Endodermal cell (in vitro differentiated cells): ENCODE measurements at regions not wholly inside any gene's neighbourhood (a gene's known extent, or its start where the extent isn't known, plus 50 kb on each side); places are given as distances from the start of the nearest gene placed in this dataset.
"Not testable (repeated sequence)": the region's sequence is repeated elsewhere in the genome, so short reads cannot be mapped to it uniquely, and the experiment has no call there.

Experiments
- DNase-seq: peaks from one replicate; pipeline ENCODE4 v3.0.0-alpha.2; 2017
- H3K27ac ChIP-seq: 2 replicates; pipeline ENCODE4 v1.5.1; 2013; ENCODE audit warnings: mild to moderate bottlenecking, low read depth, low read length, moderate library complexity
- H3K27me3 ChIP-seq: 2 replicates; pipeline ENCODE4 v1.6.1; 2013; ENCODE audit warnings: mild to moderate bottlenecking, low read length, moderate library complexity; ENCODE audit not compliant: insufficient read depth, control insufficient read depth, poor library complexity, severe bottlenecking
- H3K36me3 ChIP-seq: 2 replicates; pipeline ENCODE4 v1.7.0; 2013; ENCODE audit warnings: mild to moderate bottlenecking, low read length, moderate library complexity; ENCODE audit not compliant: control insufficient read depth, insufficient read depth
- H3K4me1 ChIP-seq: one replicate; pipeline ENCODE4 v1.7.0; 2013; ENCODE audit warnings: low read length; ENCODE audit not compliant: control insufficient read depth, insufficient read depth
- H3K4me3 ChIP-seq: 2 replicates; pipeline ENCODE4 v1.5.1; 2013; ENCODE audit warnings: mild to moderate bottlenecking, low read length, moderate library complexity
- H3K9ac ChIP-seq: 2 replicates; pipeline ENCODE4 v1.6.1; 2013; ENCODE audit warnings: mild to moderate bottlenecking, low read length, moderate library complexity; ENCODE audit not compliant: poor library complexity, severe bottlenecking; ENCODE audit errors: extremely low read depth
- H3K9me3 ChIP-seq: 2 replicates; pipeline ENCODE4 v1.6.1; 2013; ENCODE audit warnings: mild to moderate bottlenecking, low read length, moderate library complexity; ENCODE audit not compliant: control insufficient read depth
- H3K27ac Mint-ChIP-seq: 2 replicates; pipeline ENCODE4 v1.8.0; 2020; ENCODE audit warnings: mixed read lengths
- H3K27me3 Mint-ChIP-seq: 2 replicates; pipeline ENCODE4 v1.8.0; 2021; ENCODE audit warnings: mild to moderate bottlenecking, mixed read lengths; ENCODE audit not compliant: insufficient read depth
- H3K36me3 Mint-ChIP-seq: 2 replicates; pipeline ENCODE4 v1.8.0; 2020; ENCODE audit warnings: low read depth, mixed read lengths
- H3K4me1 Mint-ChIP-seq: 2 replicates; pipeline ENCODE4 v1.8.0; 2020; ENCODE audit warnings: mixed read lengths
- H3K4me3 Mint-ChIP-seq: 2 replicates; pipeline ENCODE4 v1.8.0; 2020; ENCODE audit warnings: mild to moderate bottlenecking, moderate library complexity, mixed read lengths
- H3K9me3 Mint-ChIP-seq: 2 replicates; pipeline ENCODE4 v1.8.0; 2020; ENCODE audit warnings: mild to moderate bottlenecking, mixed read lengths
- CTCF ChIP-seq: fragments of 200-600 bp; sonication (generic); conservative IDR thresholded peaks from 2 replicates; pipeline ENCODE4 v1.5.0; 2021; ENCODE audit warnings: antibody characterized with exemption, mild to moderate bottlenecking
- WGBS, 2 experiments: methylation state at CpG; one replicate each; pipeline versions ENCODE4 v1.1.5 to v1.1.7; 2013; ENCODE audit warnings: missing lambda C conversion rate in 2 of 2, mixed read lengths in 1 of 2; ENCODE audit not compliant: insufficient coverage in 1 of 2, insufficient read length in 1 of 2; 5-methylcytosine and 5-hydroxymethylcytosine counted together

- DNase-seq, result no peak
- H3K27ac Mint-ChIP-seq, result no peak overlapping the region
- Histone ChIP-seq H3K9ac (no peak overlapping the region), H3K36me3 (no peaks in the 10 kb centered on the region), H3K27me3 (no peaks in the 10 kb centered on the region), H3K4me1 (no peaks in the 10 kb centered on the region), H3K4me3 (no peak overlapping the region), H3K27ac (no peak overlapping the region), H3K9me3 (no peaks in the 10 kb centered on the region)
- TF ChIP-seq CTCF, result no peak
- no peaks in the 10 kb centered on the region for H3K36me3 Mint-ChIP-seq
- peaks cover 26% of the 10 kb centered on the region for H3K9me3 Mint-ChIP-seq
- no peaks in the 10 kb centered on the region for H3K4me1 Mint-ChIP-seq
- peaks cover 2% of the 10 kb centered on the region for H3K27me3 Mint-ChIP-seq
- WGBS, 2 experiments, result 68 to 100% methylated on average over 1 to 2 of the region's 3 CpGs
- H3K4me3 Mint-ChIP-seq, result no peak overlapping the region
Observed at GRCh38 chr16:17962726-17963125, 373.8 kb downstream of the NPIPA8 start.

GRCh38 chr16:17961822-17962221 is 374.7 kb downstream of the NPIPA8 start:
- H3K27ac Mint-ChIP-seq, H3K9me3 ChIP-seq, H3K4me1 Mint-ChIP-seq, DNase-seq, H3K27me3 Mint-ChIP-seq, H3K27me3 ChIP-seq, H3K4me1 ChIP-seq, H3K36me3 Mint-ChIP-seq, H3K4me3 ChIP-seq, H3K4me3 Mint-ChIP-seq, H3K36me3 ChIP-seq, H3K9ac ChIP-seq, H3K27ac ChIP-seq: not testable (repeated sequence)
- peaks cover 22% of the 10 kb centered on the region for H3K9me3 Mint-ChIP-seq
- 82 to 83% methylated on average over 8 of the region's 8 CpGs for WGBS, 2 experiments

GRCh38 chr16:17951378-17951777 is 385.2 kb downstream of the NPIPA8 start:
- TF ChIP-seq CTCF, result no peak
- H3K4me3 ChIP-seq, result no peak overlapping the region
- no peaks in the 10 kb centered on the region for H3K27me3 ChIP-seq
- DNase-seq, result no peak
- Mint-ChIP-seq H3K36me3 (no peaks in the 10 kb centered on the region), H3K27ac (no peak overlapping the region), H3K4me3 (no peak overlapping the region), H3K9me3 (no peaks in the 10 kb centered on the region), H3K27me3 (no peaks in the 10 kb centered on the region), H3K4me1 (no peaks in the 10 kb centered on the region)
- 77 to 79% methylated on average over 3 of the region's 4 CpGs for WGBS, 2 experiments
- no peaks in the 10 kb centered on the region for H3K9me3 ChIP-seq
- H3K9ac ChIP-seq, result no peak overlapping the region
- H3K36me3 ChIP-seq, result no peaks in the 10 kb centered on the region
- peak overlapping the region; percentile 44 for H3K27ac ChIP-seq
- no peaks in the 10 kb centered on the region for H3K4me1 ChIP-seq

- no peak overlapping the region for H3K4me3 ChIP-seq
- 84 to 86% methylated on average over 4 of the region's 4 CpGs for WGBS, 2 experiments
- TF ChIP-seq CTCF, result no peak
- Mint-ChIP-seq H3K9me3 (no peaks in the 10 kb centered on the region), H3K4me3 (no peak overlapping the region), H3K36me3 (no peaks in the 10 kb centered on the region), H3K4me1 (no peaks in the 10 kb centered on the region), H3K27me3 (no peaks in the 10 kb centered on the region), H3K27ac (no peak overlapping the region)
- DNase-seq, result no peak
- no peak overlapping the region for H3K9ac ChIP-seq
- no peaks in the 10 kb centered on the region for H3K27me3 ChIP-seq
- no peaks in the 10 kb centered on the region for H3K36me3 ChIP-seq
- peak overlapping the region; percentile 27 for H3K27ac ChIP-seq
- H3K4me1 ChIP-seq, result no peaks in the 10 kb centered on the region
- no peaks in the 10 kb centered on the region for H3K9me3 ChIP-seq
Observed at GRCh38 chr16:17949982-17950250, 386.6 kb downstream of the NPIPA8 start.
